Stimulated activated CD4-positive, alpha-beta T cell treated with anti-CD3 and anti-CD28 coated beads, Interleukin-15, amount 100 ng/mL, for 48 hours (primary cell): ENCODE measurements at regions not wholly inside any gene's neighbourhood (a gene's known extent, or its start where the extent isn't known, plus 50 kb on each side); places are given as distances from the start of the nearest gene placed in this dataset.

Source experiments
- DNase-seq, 2 donors: peaks; one replicate each; pipeline ENCODE4 v3.0.0-alpha.2; 2020; ENCODE audit warnings: low read depth in 2 of 2

GRCh38 chr7:127446842-127447241 lies 54.3 kb upstream of the ZNF800 start:
- no peak for DNase-seq
